ENCODE measurements at regions not wholly inside any gene's neighbourhood (a gene's known extent, or its start where the extent isn't known, plus 50 kb on each side); places are given as distances from the start of the nearest gene placed in this dataset.
"Not testable (repeated sequence)": the region's sequence is repeated elsewhere in the genome, so short reads cannot be mapped to it uniquely, and the experiment has no call there.

- DNase-seq, result peak; percentile 87
These were observed 202.6 kb downstream of the TMA16 start for GRCh38 chr4:163697121-163697520.

- DNase-seq, result not testable (repeated sequence)
These were observed 205.9 kb downstream of the TMA16 start for GRCh38 chr4:163700383-163700782.

- no peak for DNase-seq
These were observed 207.4 kb downstream of the TMA16 start for GRCh38 chr4:163701916-163702315.

- DNase-seq, result no peak
These were observed 208.2 kb downstream of the TMA16 start for GRCh38 chr4:163702736-163703135.

- no peak for DNase-seq
These were observed 208.8 kb downstream of the TMA16 start for GRCh38 chr4:163703251-163703650.

- DNase-seq, result no peak
These were observed 213.4 kb downstream of the TMA16 start for GRCh38 chr4:163707873-163708272.

GRCh38 chr4:163709601-163710000 is 215.1 kb downstream of the TMA16 start:
- no peak for DNase-seq

- DNase-seq, result no peak
These were observed 215.7 kb downstream of the TMA16 start for GRCh38 chr4:163710158-163710557.

- not testable (repeated sequence) for DNase-seq
These were observed 230.0 kb downstream of the TMA16 start for GRCh38 chr4:163724495-163724894.

- DNase-seq, result no peak
These were observed 232.2 kb downstream of the TMA16 start for GRCh38 chr4:163726641-163727040.

GRCh38 chr4:163731071-163731470 is 236.6 kb downstream of the TMA16 start:
- no peak for DNase-seq

- no peak for DNase-seq
These were observed 238.0 kb downstream of the TMA16 start for GRCh38 chr4:163732473-163732872.

GRCh38 chr4:163736876-163737275 is 242.4 kb downstream of the TMA16 start:
- DNase-seq, result no peak

- DNase-seq, result not testable (repeated sequence)
These were observed 243.4 kb downstream of the TMA16 start for GRCh38 chr4:163737846-163738245.

GRCh38 chr4:163738521-163738920 is 244.0 kb downstream of the TMA16 start:
- no peak for DNase-seq

GRCh38 chr4:163744861-163745260 is 250.4 kb downstream of the TMA16 start:
- DNase-seq, result no peak

- DNase-seq, result no peak
These were observed 252.8 kb downstream of the TMA16 start for GRCh38 chr4:163747293-163747692.

- no peak for DNase-seq
These were observed 253.4 kb downstream of the TMA16 start for GRCh38 chr4:163747886-163748285.

GRCh38 chr4:163748449-163748848 is 254.0 kb downstream of the TMA16 start:
- DNase-seq, result peak; percentile 35

- DNase-seq, result no peak
These were observed 260.5 kb downstream of the TMA16 start for GRCh38 chr4:163755013-163755412.

- DNase-seq, result no peak
These were observed 262.7 kb downstream of the TMA16 start for GRCh38 chr4:163757219-163757618.

GRCh38 chr4:163758032-163758431 is 263.5 kb downstream of the TMA16 start:
- DNase-seq, result no peak

GRCh38 chr4:163762741-163763140 is 268.3 kb downstream of the TMA16 start:
- DNase-seq, result no peak

GRCh38 chr4:163764569-163764968 is 270.1 kb downstream of the TMA16 start:
- DNase-seq, result no peak

- DNase-seq, result no peak
These were observed 273.5 kb downstream of the TMA16 start for GRCh38 chr4:163768014-163768413.

- DNase-seq, result no peak
These were observed 277.7 kb downstream of the TMA16 start for GRCh38 chr4:163772238-163772637.
